Body of pancreas (tissue), 4 donors: ENCODE measurements at regions not wholly inside any gene's neighbourhood (a gene's known extent, or its start where the extent isn't known, plus 50 kb on each side); places are given as distances from the start of the nearest gene placed in this dataset.
"Not testable (repeated sequence)": the region's sequence is repeated elsewhere in the genome, so short reads cannot be mapped to it uniquely, and the experiment has no call there.

Source experiments
- ATAC-seq: fragments of 150-250 bp; one replicate; pipeline ENCODE4 v1.9.1; 2016
- DNase-seq, 4 donors: peaks; one replicate each; pipeline ENCODE4 v3.0.0-alpha.2; 2019
- H3K27ac ChIP-seq, 4 donors: fragments of 200-600 bp; sonication (generic); 1 replicate in 3 of 4; 2 replicates in 1 of 4; pipeline versions ENCODE4 v1.5.1 to v1.6.1; 2016 to 2019; ENCODE audit warnings: mild to moderate bottlenecking in 1 of 4, mixed read lengths in 1 of 4, moderate library complexity in 1 of 4
- H3K27me3 ChIP-seq, 2 donors: fragments of 200-600 bp; sonication (generic); one replicate each; pipeline ENCODE4 v1.6.0; 2016; ENCODE audit warnings: mild to moderate bottlenecking in 1 of 2
- H3K36me3 ChIP-seq, 2 donors: fragments of 200-600 bp; sonication (generic); replicated peaks in 1 of 2; 2 replicates each; pipeline ENCODE4 v1.5.1; 2016; ENCODE audit warnings: low read depth in 2 of 2; ENCODE audit not compliant: insufficient read depth in 1 of 2
- H3K4me1 ChIP-seq: fragments of 200-600 bp; sonication (generic); one replicate; pipeline ENCODE4 v1.6.0; 2016
- H3K4me3 ChIP-seq, 2 donors: fragments of 200-600 bp; sonication (generic); 1 replicate in 1 of 2; 2 replicates in 1 of 2; pipeline ENCODE4 v1.5.1; 2016 to 2019
- H3K9me3 ChIP-seq, 3 donors: fragments of 200-600 bp; sonication (generic); 1 replicate in 2 of 3; 2 replicates in 1 of 3; pipeline ENCODE4 v1.5.1; 2016
- CTCF ChIP-seq, 7 experiments: fragments of 450-650 bp in 4 of 7; fragments of 200-600 bp in 3 of 7; sonication (generic) in 3 of 7; IDR thresholded peaks; one replicate each; pipeline ENCODE4 v1.5.1; 2016 to 2019; ENCODE audit warnings: antibody characterized with exemption in 7 of 7
- POLR2A ChIP-seq, 3 donors: fragments of 450-650 bp; IDR thresholded peaks; one replicate each; pipeline ENCODE4 v1.6.1; 2016; ENCODE audit warnings: antibody characterized with exemption in 3 of 3, mild to moderate bottlenecking in 2 of 3
- WGBS, 2 donors: methylation state at CpG; one replicate each; pipeline ENCODE4 v1.1.5; 2017; 5-methylcytosine and 5-hydroxymethylcytosine counted together
- intact Hi-C: fragments of 100-400 bp; cut with DNase I; formaldehyde crosslinking; loops from one replicate; pipeline ENCODE4 v1.15.1; 2023

- intact Hi-C loops, result no loop called here
- no peak for DNase-seq
Observed at GRCh38 chr6:8930009-8930408, 494.7 kb upstream of the SLC35B3 start.

GRCh38 chr6:8920244-8920643 lies 484.9 kb upstream of the SLC35B3 start:
- ATAC-seq, H3K4me1 ChIP-seq, DNase-seq, H3K4me3 ChIP-seq, H3K27me3 ChIP-seq, H3K36me3 ChIP-seq, H3K27ac ChIP-seq, intact Hi-C loops, H3K9me3 ChIP-seq: not testable (repeated sequence)
- WGBS, 2 donors, result 81 to 86% methylated on average over 1 of the region's 1 CpG

More at GRCh38 chr6:8930009-8930408, 494.7 kb upstream of the SLC35B3 start:
- WGBS, 2 donors, result 82 to 86% methylated on average over 3 of the region's 3 CpGs
- no peak for ATAC-seq
- H3K4me1 ChIP-seq, result no peaks in the 10 kb centered on the region
- H3K27ac ChIP-seq, result no peak overlapping the region
- H3K27me3 ChIP-seq, result no peaks in the 10 kb centered on the region
- H3K4me3 ChIP-seq, result no peak overlapping the region
- H3K9me3 ChIP-seq, result no peaks in the 10 kb centered on the region
- TF ChIP-seq POLR2A (IDR thresholded peaks at IDR 0.05), result no peak
- TF ChIP-seq CTCF (IDR thresholded peaks at IDR 0.05), result no peak
- no peaks in the 10 kb centered on the region for H3K36me3 ChIP-seq

- intact Hi-C loops, result no loop called here
- H3K9me3 ChIP-seq, result peaks cover 0 to 7% (median 0%) of the 10 kb centered on the region in 3 donors
- H3K27ac ChIP-seq, result no peak overlapping the region
- H3K4me3 ChIP-seq, result no peak overlapping the region
- H3K4me1 ChIP-seq, result no peaks in the 10 kb centered on the region
- H3K36me3 ChIP-seq, result no peaks in the 10 kb centered on the region
- ATAC-seq (no peak), DNase-seq (no peak)
- H3K27me3 ChIP-seq, result no peaks in the 10 kb centered on the region
- TF ChIP-seq CTCF (IDR thresholded peaks at IDR 0.05), result no peak
- 68 to 70% methylated on average over 2 of the region's 2 CpGs for WGBS, 2 donors
Observed at GRCh38 chr6:8918196-8918595, 482.9 kb upstream of the SLC35B3 start.

- H3K27me3 ChIP-seq, result no peaks in the 10 kb centered on the region
- peaks cover 0 to 15% (median 0%) of the 10 kb centered on the region in 3 donors for H3K9me3 ChIP-seq
- intact Hi-C loops, result no loop called here
- DNase-seq, result no peak
- 87 to 92% methylated on average over 9 of the region's 9 CpGs for WGBS, 2 donors
- TF ChIP-seq POLR2A (IDR thresholded peaks at IDR 0.05) (no peak), CTCF (IDR thresholded peaks at IDR 0.05) (no peak)
- H3K27ac ChIP-seq, result no peak overlapping the region
- no peaks in the 10 kb centered on the region for H3K36me3 ChIP-seq
- ATAC-seq, result no peak
- no peaks in the 10 kb centered on the region for H3K4me1 ChIP-seq
- H3K4me3 ChIP-seq, result no peak overlapping the region
Observed at GRCh38 chr6:8914700-8915099, 479.4 kb upstream of the SLC35B3 start.

GRCh38 chr6:8908638-8909037 lies 473.3 kb upstream of the SLC35B3 start:
- DNase-seq (no peak), ATAC-seq (no peak)
- whole genome bisulfite sequencing, 2 donors, result 70 to 72% methylated on average over 3 of the region's 3 CpGs
- H3K27me3 ChIP-seq, result no peaks in the 10 kb centered on the region
- H3K9me3 ChIP-seq, result peaks cover 0 to 11% (median 0%) of the 10 kb centered on the region in 3 donors
- TF ChIP-seq CTCF (IDR thresholded peaks at IDR 0.05) (no peak), POLR2A (IDR thresholded peaks at IDR 0.05) (no peak)
- H3K4me3 ChIP-seq, result no peak overlapping the region
- peaks cover 18% of the 10 kb centered on the region for H3K4me1 ChIP-seq
- intact Hi-C loops, result no loop called here
- H3K27ac ChIP-seq, result no peak overlapping the region
- no peaks in the 10 kb centered on the region for H3K36me3 ChIP-seq
